Colonic mucosa (tissue), 4 donors: ENCODE measurements at regions not wholly inside any gene's neighbourhood (a gene's known extent, or its start where the extent isn't known, plus 50 kb on each side); places are given as distances from the start of the nearest gene placed in this dataset.

ENCODE experiments used
- DNase-seq: peaks from one replicate; pipeline ENCODE4 v3.0.0-alpha.2; 2020
- H3K27ac ChIP-seq: fragments of 200-600 bp; one replicate; pipeline ENCODE4 v1.8.0; 2021
- H3K27me3 ChIP-seq: fragments of 200-600 bp; one replicate; pipeline ENCODE4 v1.8.0; 2021
- H3K36me3 ChIP-seq: fragments of 200-600 bp; one replicate; pipeline ENCODE4 v1.8.0; 2021
- H3K4me1 ChIP-seq: fragments of 200-600 bp; one replicate; pipeline ENCODE4 v1.8.0; 2021; ENCODE audit warnings: mild to moderate bottlenecking
- H3K4me3 ChIP-seq: fragments of 200-600 bp; one replicate; pipeline ENCODE4 v1.8.0; 2021
- H3K9ac ChIP-seq, 2 donors: one replicate each; pipeline ENCODE4 v1.7.0; 2013; ENCODE audit warnings: control low read depth in 2 of 2, low read depth in 2 of 2, low read length in 2 of 2
- H3K9me3 ChIP-seq: fragments of 200-600 bp; one replicate; pipeline ENCODE4 v1.8.0; 2021
- CTCF ChIP-seq: fragments of 200-600 bp; IDR thresholded peaks from one replicate; pipeline ENCODE4 v1.8.0; 2022; ENCODE audit warnings: antibody characterized with exemption, mild to moderate bottlenecking
- intact Hi-C: fragments of 100-400 bp; cut with DNase I; formaldehyde crosslinking; loops from one replicate; pipeline ENCODE4 v1.14.1; 2022
- donor health status: healthy.
- donor health status: DM: no; HTN: no; CAD: no.
- donor health status: DM: no; HTN: no; CAD: no.

- no peak overlapping the region for H3K27ac ChIP-seq
- no peak for DNase-seq
- no peaks in the 10 kb centered on the region for H3K36me3 ChIP-seq
- no peak overlapping the region for H3K9ac ChIP-seq
- H3K4me1 ChIP-seq: no peaks in the 10 kb centered on the region
- intact Hi-C loops: no loop called here
- H3K9me3 ChIP-seq: no peaks in the 10 kb centered on the region
- no peak for TF ChIP-seq CTCF
- H3K27me3 ChIP-seq: no peaks in the 10 kb centered on the region
- no peak overlapping the region for H3K4me3 ChIP-seq
These were observed 80.9 kb upstream of the CDC42BPA start for GRCh38 chr1:227399152-227399730.

- H3K27ac ChIP-seq: no peak overlapping the region
- no peaks in the 10 kb centered on the region for H3K4me1 ChIP-seq
- no peaks in the 10 kb centered on the region for H3K36me3 ChIP-seq
- intact Hi-C loops: no loop called here
- H3K27me3 ChIP-seq: no peaks in the 10 kb centered on the region
- H3K4me3 ChIP-seq: no peak overlapping the region
- no peak overlapping the region for H3K9ac ChIP-seq
- DNase-seq: no peak
- TF ChIP-seq CTCF: no peak
- no peaks in the 10 kb centered on the region for H3K9me3 ChIP-seq
These were observed 79.2 kb upstream of the CDC42BPA start for GRCh38 chr1:227397354-227397978.

- no peak for DNase-seq
- Histone ChIP-seq H3K9me3 (no peaks in the 10 kb centered on the region), H3K27me3 (no peaks in the 10 kb centered on the region), H3K4me3 (no peak overlapping the region), H3K9ac (no peak overlapping the region), H3K36me3 (no peaks in the 10 kb centered on the region), H3K27ac (no peak overlapping the region), H3K4me1 (no peaks in the 10 kb centered on the region)
- intact Hi-C loops: no loop called here
- no peak for TF ChIP-seq CTCF
These were observed 78.5 kb upstream of the CDC42BPA start for GRCh38 chr1:227396539-227397353.

- no peaks in the 10 kb centered on the region for H3K9me3 ChIP-seq
- no peaks in the 10 kb centered on the region for H3K36me3 ChIP-seq
- no peak for TF ChIP-seq CTCF
- H3K4me3 ChIP-seq: no peak overlapping the region
- no peak overlapping the region for H3K9ac ChIP-seq
- no peak overlapping the region for H3K27ac ChIP-seq
- no peaks in the 10 kb centered on the region for H3K27me3 ChIP-seq
- no peak for DNase-seq
- H3K4me1 ChIP-seq: no peaks in the 10 kb centered on the region
- intact Hi-C loops: no loop called here
These were observed 77.2 kb upstream of the CDC42BPA start for GRCh38 chr1:227395426-227396028.

GRCh38 chr1:227392984-227393764 lies 74.9 kb upstream of the CDC42BPA start:
- no peak for DNase-seq
- intact Hi-C loops: no loop called here
- Histone ChIP-seq H3K4me1 (no peaks in the 10 kb centered on the region), H3K9me3 (no peaks in the 10 kb centered on the region), H3K27ac (no peak overlapping the region), H3K4me3 (no peak overlapping the region), H3K36me3 (no peaks in the 10 kb centered on the region), H3K9ac (no peak overlapping the region), H3K27me3 (no peaks in the 10 kb centered on the region)
- no peak for TF ChIP-seq CTCF
